ENCODE measurements at regions not wholly inside any gene's neighbourhood (a gene's known extent, or its start where the extent isn't known, plus 50 kb on each side); places are given as distances from the start of the nearest gene placed in this dataset.

GRCh38 chr4:177116161-177116560 is 193.5 kb upstream of the NEIL3 start:
- Histone ChIP-seq H3K4me3 (ENCODE audit: low read length in 3 of 3) (no peak overlapping the region), H3K27me3 (ENCODE audit: control insufficient read depth in 3 of 3, insufficient read depth in 3 of 3, low read length in 3 of 3) (no peaks in the 10 kb centered on the region), H3K27ac (ENCODE audit: low read depth, low read length) (no peak overlapping the region), H3K9ac (ENCODE audit: low read depth in 1 of 3, low read length in 3 of 3) (no peak overlapping the region), H3K9me3 (ENCODE audit: control insufficient read depth in 3 of 3, low read length in 3 of 3) (no peaks in the 10 kb centered on the region), H3K4me1 (ENCODE audit: control insufficient read depth in 3 of 3, insufficient read depth in 3 of 3, low read length in 3 of 3) (no peaks in the 10 kb centered on the region), H3K36me3 (ENCODE audit: control insufficient read depth in 3 of 3, insufficient read depth in 3 of 3, low read length in 3 of 3) (no peaks in the 10 kb centered on the region)

- Histone ChIP-seq H3K36me3 (ENCODE audit: control insufficient read depth in 3 of 3, insufficient read depth in 3 of 3, low read length in 3 of 3) (no peaks in the 10 kb centered on the region), H3K4me1 (ENCODE audit: control insufficient read depth in 3 of 3, insufficient read depth in 3 of 3, low read length in 3 of 3) (no peaks in the 10 kb centered on the region), H3K9ac (ENCODE audit: low read depth in 1 of 3, low read length in 3 of 3) (no peak overlapping the region)
Measured at GRCh38 chr4:177117256-177117655, 192.4 kb upstream of the NEIL3 start.

GRCh38 chr4:177118596-177118995 is 191.1 kb upstream of the NEIL3 start:
- Histone ChIP-seq H3K9ac (ENCODE audit: low read depth in 1 of 3, low read length in 3 of 3) (no peak overlapping the region), H3K27ac (ENCODE audit: low read depth, low read length) (no peak overlapping the region)

More at GRCh38 chr4:177117256-177117655, 192.4 kb upstream of the NEIL3 start:
- no peak overlapping the region for H3K27ac ChIP-seq (ENCODE audit: low read depth, low read length)
- H3K9me3 ChIP-seq (ENCODE audit: control insufficient read depth in 3 of 3, low read length in 3 of 3) = no peaks in the 10 kb centered on the region
- H3K4me3 ChIP-seq (ENCODE audit: low read length in 3 of 3) = no peak overlapping the region
- H3K27me3 ChIP-seq (ENCODE audit: control insufficient read depth in 3 of 3, insufficient read depth in 3 of 3, low read length in 3 of 3) = no peaks in the 10 kb centered on the region

GRCh38 chr4:177119021-177119471 is 190.6 kb upstream of the NEIL3 start:
- H3K9me3 ChIP-seq (ENCODE audit: control insufficient read depth in 3 of 3, low read length in 3 of 3) = no peaks in the 10 kb centered on the region
- no peaks in the 10 kb centered on the region for H3K4me1 ChIP-seq (ENCODE audit: control insufficient read depth in 3 of 3, insufficient read depth in 3 of 3, low read length in 3 of 3)
- no peak overlapping the region for H3K9ac ChIP-seq (ENCODE audit: low read depth in 1 of 3, low read length in 3 of 3)
- H3K36me3 ChIP-seq (ENCODE audit: control insufficient read depth in 3 of 3, insufficient read depth in 3 of 3, low read length in 3 of 3) = no peaks in the 10 kb centered on the region
- H3K27ac ChIP-seq (ENCODE audit: low read depth, low read length) = no peak overlapping the region
- no peaks in the 10 kb centered on the region for H3K27me3 ChIP-seq (ENCODE audit: control insufficient read depth in 3 of 3, insufficient read depth in 3 of 3, low read length in 3 of 3)
- no peak overlapping the region for H3K4me3 ChIP-seq (ENCODE audit: low read length in 3 of 3)

More at GRCh38 chr4:177118596-177118995, 191.1 kb upstream of the NEIL3 start:
- Histone ChIP-seq H3K9me3 (ENCODE audit: control insufficient read depth in 3 of 3, low read length in 3 of 3) (no peaks in the 10 kb centered on the region), H3K27me3 (ENCODE audit: control insufficient read depth in 3 of 3, insufficient read depth in 3 of 3, low read length in 3 of 3) (no peaks in the 10 kb centered on the region), H3K36me3 (ENCODE audit: control insufficient read depth in 3 of 3, insufficient read depth in 3 of 3, low read length in 3 of 3) (no peaks in the 10 kb centered on the region), H3K4me1 (ENCODE audit: control insufficient read depth in 3 of 3, insufficient read depth in 3 of 3, low read length in 3 of 3) (no peaks in the 10 kb centered on the region), H3K4me3 (ENCODE audit: low read length in 3 of 3) (no peak overlapping the region)

- Histone ChIP-seq H3K4me1 (ENCODE audit: control insufficient read depth in 3 of 3, insufficient read depth in 3 of 3, low read length in 3 of 3) (no peaks in the 10 kb centered on the region), H3K27me3 (ENCODE audit: control insufficient read depth in 3 of 3, insufficient read depth in 3 of 3, low read length in 3 of 3) (no peaks in the 10 kb centered on the region), H3K36me3 (ENCODE audit: control insufficient read depth in 3 of 3, insufficient read depth in 3 of 3, low read length in 3 of 3) (no peaks in the 10 kb centered on the region), H3K9me3 (ENCODE audit: control insufficient read depth in 3 of 3, low read length in 3 of 3) (no peaks in the 10 kb centered on the region), H3K4me3 (ENCODE audit: low read length in 3 of 3) (no peak overlapping the region), H3K27ac (ENCODE audit: low read depth, low read length) (no peak overlapping the region), H3K9ac (ENCODE audit: low read depth in 1 of 3, low read length in 3 of 3) (no peak overlapping the region)
Measured at GRCh38 chr4:177119691-177120090, 190.0 kb upstream of the NEIL3 start.

DNA sequence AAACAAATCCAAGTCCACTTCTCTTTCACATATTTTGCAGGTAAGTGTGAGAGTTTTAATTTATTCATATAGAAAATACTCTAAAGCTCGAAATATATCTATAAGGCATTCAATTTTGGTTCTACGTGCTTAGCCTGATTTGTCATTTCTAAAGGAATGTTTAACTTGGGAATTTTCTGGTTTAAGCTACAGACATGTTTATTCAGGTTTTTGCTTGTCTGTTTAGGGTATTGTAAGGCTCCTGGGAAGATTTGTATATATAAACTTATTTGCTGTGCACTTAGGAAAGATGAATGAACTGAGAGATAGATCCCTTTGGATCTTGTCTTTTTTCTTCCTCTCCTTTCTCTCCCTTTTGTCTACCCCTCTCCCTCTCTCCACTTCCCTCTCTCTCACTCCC is 185.9 kb upstream of the NEIL3 start:
- no peaks in the 10 kb centered on the region for H3K27me3 ChIP-seq (ENCODE audit: control insufficient read depth in 3 of 3, insufficient read depth in 3 of 3, low read length in 3 of 3)
- no peaks in the 10 kb centered on the region for H3K9me3 ChIP-seq (ENCODE audit: control insufficient read depth in 3 of 3, low read length in 3 of 3)
- no peak overlapping the region for H3K4me3 ChIP-seq (ENCODE audit: low read length in 3 of 3)
- H3K9ac ChIP-seq (ENCODE audit: low read depth in 1 of 3, low read length in 3 of 3) = no peak overlapping the region
- no peaks in the 10 kb centered on the region for H3K36me3 ChIP-seq (ENCODE audit: control insufficient read depth in 3 of 3, insufficient read depth in 3 of 3, low read length in 3 of 3)
- no peaks in the 10 kb centered on the region for H3K4me1 ChIP-seq (ENCODE audit: control insufficient read depth in 3 of 3, insufficient read depth in 3 of 3, low read length in 3 of 3)
- H3K27ac ChIP-seq (ENCODE audit: low read depth, low read length) = no peak overlapping the region

GRCh38 chr4:177124349-177125064 is 185.2 kb upstream of the NEIL3 start:
- H3K4me1 ChIP-seq (ENCODE audit: control insufficient read depth in 3 of 3, insufficient read depth in 3 of 3, low read length in 3 of 3) = no peaks in the 10 kb centered on the region
- no peaks in the 10 kb centered on the region for H3K36me3 ChIP-seq (ENCODE audit: control insufficient read depth in 3 of 3, insufficient read depth in 3 of 3, low read length in 3 of 3)
- no peak overlapping the region for H3K4me3 ChIP-seq (ENCODE audit: low read length in 3 of 3)
- no peaks in the 10 kb centered on the region for H3K27me3 ChIP-seq (ENCODE audit: control insufficient read depth in 3 of 3, insufficient read depth in 3 of 3, low read length in 3 of 3)
- H3K9ac ChIP-seq (ENCODE audit: low read depth in 1 of 3, low read length in 3 of 3) = no peak overlapping the region
- peaks cover 0 to 3% (median 0%) of the 10 kb centered on the region in 3 donors for H3K9me3 ChIP-seq (ENCODE audit: control insufficient read depth in 3 of 3, low read length in 3 of 3)
- no peak overlapping the region for H3K27ac ChIP-seq (ENCODE audit: low read depth, low read length)

GRCh38 chr4:177125656-177126055 is 184.0 kb upstream of the NEIL3 start:
- Histone ChIP-seq H3K4me1 (ENCODE audit: control insufficient read depth in 3 of 3, insufficient read depth in 3 of 3, low read length in 3 of 3) (no peaks in the 10 kb centered on the region), H3K4me3 (ENCODE audit: low read length in 3 of 3) (no peak overlapping the region), H3K9ac (ENCODE audit: low read depth in 1 of 3, low read length in 3 of 3) (no peak overlapping the region), H3K27ac (ENCODE audit: low read depth, low read length) (no peak overlapping the region), H3K9me3 (ENCODE audit: control insufficient read depth in 3 of 3, low read length in 3 of 3) (peaks cover 0 to 6% (median 0%) of the 10 kb centered on the region in 3 donors), H3K36me3 (ENCODE audit: control insufficient read depth in 3 of 3, insufficient read depth in 3 of 3, low read length in 3 of 3) (no peaks in the 10 kb centered on the region), H3K27me3 (ENCODE audit: control insufficient read depth in 3 of 3, insufficient read depth in 3 of 3, low read length in 3 of 3) (no peaks in the 10 kb centered on the region)

- no peaks in the 10 kb centered on the region for H3K36me3 ChIP-seq (ENCODE audit: control insufficient read depth in 3 of 3, insufficient read depth in 3 of 3, low read length in 3 of 3)
- H3K9ac ChIP-seq (ENCODE audit: low read depth in 1 of 3, low read length in 3 of 3) = no peak overlapping the region
- H3K27me3 ChIP-seq (ENCODE audit: control insufficient read depth in 3 of 3, insufficient read depth in 3 of 3, low read length in 3 of 3) = no peaks in the 10 kb centered on the region
- H3K4me1 ChIP-seq (ENCODE audit: control insufficient read depth in 3 of 3, insufficient read depth in 3 of 3, low read length in 3 of 3) = no peaks in the 10 kb centered on the region
- H3K27ac ChIP-seq (ENCODE audit: low read depth, low read length) = no peak overlapping the region
- peaks cover 0 to 6% (median 0%) of the 10 kb centered on the region in 3 donors for H3K9me3 ChIP-seq (ENCODE audit: control insufficient read depth in 3 of 3, low read length in 3 of 3)
- no peak overlapping the region for H3K4me3 ChIP-seq (ENCODE audit: low read length in 3 of 3)
Measured at GRCh38 chr4:177127658-177128057, 182.0 kb upstream of the NEIL3 start.

GRCh38 chr4:177128306-177128705 is 181.4 kb upstream of the NEIL3 start:
- Histone ChIP-seq H3K27ac (ENCODE audit: low read depth, low read length) (no peak overlapping the region), H3K36me3 (ENCODE audit: control insufficient read depth in 3 of 3, insufficient read depth in 3 of 3, low read length in 3 of 3) (no peaks in the 10 kb centered on the region), H3K4me1 (ENCODE audit: control insufficient read depth in 3 of 3, insufficient read depth in 3 of 3, low read length in 3 of 3) (no peaks in the 10 kb centered on the region), H3K4me3 (ENCODE audit: low read length in 3 of 3) (no peak overlapping the region), H3K27me3 (ENCODE audit: control insufficient read depth in 3 of 3, insufficient read depth in 3 of 3, low read length in 3 of 3) (no peaks in the 10 kb centered on the region), H3K9ac (ENCODE audit: low read depth in 1 of 3, low read length in 3 of 3) (no peak overlapping the region), H3K9me3 (ENCODE audit: control insufficient read depth in 3 of 3, low read length in 3 of 3) (peaks cover 0 to 6% (median 0%) of the 10 kb centered on the region in 3 donors)
